ENCODE measurements at regions not wholly inside any gene's neighbourhood (a gene's known extent, or its start where the extent isn't known, plus 50 kb on each side); places are given as distances from the start of the nearest gene placed in this dataset.

DNA sequence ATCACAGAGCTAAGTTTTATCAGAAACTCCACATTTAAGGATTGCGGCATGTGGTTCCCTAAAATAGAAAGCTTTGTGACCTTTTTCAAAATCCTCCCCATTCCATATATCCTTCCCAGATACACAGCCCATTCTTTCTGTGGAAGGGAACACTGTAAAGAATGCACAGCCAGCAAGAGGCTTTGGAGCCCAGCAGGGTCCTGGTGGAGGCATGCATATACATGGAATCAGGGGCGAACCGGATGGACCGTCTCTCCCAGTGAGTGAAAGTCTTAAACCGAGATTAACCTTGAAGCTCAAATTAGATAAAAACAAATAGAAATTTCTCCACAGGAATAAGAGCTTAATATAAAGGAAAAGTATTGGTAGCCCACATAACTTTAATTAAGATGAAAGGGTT lies 436.2 kb upstream of the MDFIC2 start:
- TF ChIP-seq, protein P1, sequence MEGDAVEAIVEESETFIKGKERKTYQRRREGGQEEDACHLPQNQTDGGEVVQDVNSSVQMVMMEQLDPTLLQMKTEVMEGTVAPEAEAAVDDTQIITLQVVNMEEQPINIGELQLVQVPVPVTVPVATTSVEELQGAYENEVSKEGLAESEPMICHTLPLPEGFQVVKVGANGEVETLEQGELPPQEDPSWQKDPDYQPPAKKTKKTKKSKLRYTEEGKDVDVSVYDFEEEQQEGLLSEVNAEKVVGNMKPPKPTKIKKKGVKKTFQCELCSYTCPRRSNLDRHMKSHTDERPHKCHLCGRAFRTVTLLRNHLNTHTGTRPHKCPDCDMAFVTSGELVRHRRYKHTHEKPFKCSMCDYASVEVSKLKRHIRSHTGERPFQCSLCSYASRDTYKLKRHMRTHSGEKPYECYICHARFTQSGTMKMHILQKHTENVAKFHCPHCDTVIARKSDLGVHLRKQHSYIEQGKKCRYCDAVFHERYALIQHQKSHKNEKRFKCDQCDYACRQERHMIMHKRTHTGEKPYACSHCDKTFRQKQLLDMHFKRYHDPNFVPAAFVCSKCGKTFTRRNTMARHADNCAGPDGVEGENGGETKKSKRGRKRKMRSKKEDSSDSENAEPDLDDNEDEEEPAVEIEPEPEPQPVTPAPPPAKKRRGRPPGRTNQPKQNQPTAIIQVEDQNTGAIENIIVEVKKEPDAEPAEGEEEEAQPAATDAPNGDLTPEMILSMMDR (IDR thresholded peaks at IDR 0.05): no peak
- TF ChIP-seq POLR2A (IDR thresholded peaks at IDR 0.05) (no peak), POLR2AphosphoS5 (IDR thresholded peaks at IDR 0.05) (no peak)
